ENCODE measurements at regions not wholly inside any gene's neighbourhood (a gene's known extent, or its start where the extent isn't known, plus 50 kb on each side); places are given as distances from the start of the nearest gene placed in this dataset.
"Not testable (repeated sequence)": the region's sequence is repeated elsewhere in the genome, so short reads cannot be mapped to it uniquely, and the experiment has no call there.

DNA sequence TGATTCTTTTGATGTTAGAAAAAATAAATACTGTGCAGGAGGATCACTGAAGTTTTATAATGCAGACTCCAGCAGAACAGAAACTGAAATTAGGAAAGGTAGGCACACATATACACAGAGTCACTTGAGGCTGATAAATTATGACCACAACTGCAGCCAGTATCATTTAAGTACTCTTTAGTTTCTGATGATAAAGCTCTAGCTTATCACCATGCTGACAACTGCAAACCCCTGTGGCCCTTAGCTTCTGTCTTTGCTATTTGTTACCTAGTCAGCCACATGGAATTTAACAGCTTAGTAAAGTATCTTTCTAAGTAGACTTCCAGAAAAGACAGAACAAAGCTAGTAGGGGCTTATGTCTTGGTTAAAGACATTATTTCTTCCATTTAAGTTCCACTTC is 734.8 kb upstream of the CDH6 start:
- TF ChIP-seq, protein P1, sequence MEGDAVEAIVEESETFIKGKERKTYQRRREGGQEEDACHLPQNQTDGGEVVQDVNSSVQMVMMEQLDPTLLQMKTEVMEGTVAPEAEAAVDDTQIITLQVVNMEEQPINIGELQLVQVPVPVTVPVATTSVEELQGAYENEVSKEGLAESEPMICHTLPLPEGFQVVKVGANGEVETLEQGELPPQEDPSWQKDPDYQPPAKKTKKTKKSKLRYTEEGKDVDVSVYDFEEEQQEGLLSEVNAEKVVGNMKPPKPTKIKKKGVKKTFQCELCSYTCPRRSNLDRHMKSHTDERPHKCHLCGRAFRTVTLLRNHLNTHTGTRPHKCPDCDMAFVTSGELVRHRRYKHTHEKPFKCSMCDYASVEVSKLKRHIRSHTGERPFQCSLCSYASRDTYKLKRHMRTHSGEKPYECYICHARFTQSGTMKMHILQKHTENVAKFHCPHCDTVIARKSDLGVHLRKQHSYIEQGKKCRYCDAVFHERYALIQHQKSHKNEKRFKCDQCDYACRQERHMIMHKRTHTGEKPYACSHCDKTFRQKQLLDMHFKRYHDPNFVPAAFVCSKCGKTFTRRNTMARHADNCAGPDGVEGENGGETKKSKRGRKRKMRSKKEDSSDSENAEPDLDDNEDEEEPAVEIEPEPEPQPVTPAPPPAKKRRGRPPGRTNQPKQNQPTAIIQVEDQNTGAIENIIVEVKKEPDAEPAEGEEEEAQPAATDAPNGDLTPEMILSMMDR (IDR thresholded peaks at IDR 0.05; ENCODE audit: low read depth, low read length): no peak
- Histone ChIP-seq H3K4me1 (ENCODE audit: low read depth) (peaks cover 6% of the 10 kb centered on the region), H3K9me3 (ENCODE audit: low read depth) (no peaks in the 10 kb centered on the region), H3K36me3 (no peaks in the 10 kb centered on the region), H3K4me3 (no peak overlapping the region), H3K27ac (no peak overlapping the region), H3K27me3 (no peaks in the 10 kb centered on the region)
- peak in 1 of 2 donors; percentile 60 for DNase-seq (ENCODE audit: low read depth in 1 of 2, low spot score in 1 of 2)

GRCh38 chr5:30455484-30455883 is 738.0 kb upstream of the CDH6 start:
- not testable (repeated sequence) for H3K4me3 ChIP-seq; H3K27ac ChIP-seq; DNase-seq (ENCODE audit: low read depth in 1 of 2, low spot score in 1 of 2)

GRCh38 chr5:30453168-30453567 is 740.3 kb upstream of the CDH6 start:
- H3K9me3 ChIP-seq (ENCODE audit: low read depth): no peaks in the 10 kb centered on the region
- no peak overlapping the region for H3K4me3 ChIP-seq
- no peaks in the 10 kb centered on the region for H3K36me3 ChIP-seq
- no peak overlapping the region for H3K27ac ChIP-seq
- H3K27me3 ChIP-seq: no peaks in the 10 kb centered on the region
- H3K4me1 ChIP-seq (ENCODE audit: low read depth): no peaks in the 10 kb centered on the region
- TF ChIP-seq, protein P1 (IDR thresholded peaks at IDR 0.05; ENCODE audit: low read depth, low read length): no peak
- DNase-seq (ENCODE audit: low read depth in 1 of 2, low spot score in 1 of 2): no peak

More at GRCh38 chr5:30455484-30455883, 738.0 kb upstream of the CDH6 start:
- H3K27me3 ChIP-seq; H3K4me1 ChIP-seq (ENCODE audit: low read depth); H3K9me3 ChIP-seq (ENCODE audit: low read depth); H3K36me3 ChIP-seq: not testable (repeated sequence)

DNA sequence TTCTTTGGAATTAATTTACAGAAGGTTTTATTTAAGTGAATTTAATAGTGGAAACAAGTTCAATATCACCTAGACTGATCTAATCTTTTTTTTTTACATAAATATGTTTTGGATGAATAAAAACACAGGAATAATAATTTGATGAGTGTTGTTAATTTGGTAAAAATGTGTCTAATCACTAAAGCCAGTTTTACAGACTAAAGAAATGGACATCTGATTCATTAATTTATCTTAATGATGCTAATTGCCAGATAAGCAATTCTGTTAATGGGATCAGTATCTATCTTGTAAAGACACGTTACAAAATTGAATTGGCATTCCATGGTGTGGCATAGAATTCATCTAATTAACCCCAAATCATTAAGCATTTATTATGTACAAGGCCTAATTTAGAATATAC is 743.3 kb upstream of the CDH6 start:
- H3K9me3 ChIP-seq (ENCODE audit: low read depth): no peaks in the 10 kb centered on the region
- no peaks in the 10 kb centered on the region for H3K36me3 ChIP-seq
- H3K4me1 ChIP-seq (ENCODE audit: low read depth): no peaks in the 10 kb centered on the region
- H3K4me3 ChIP-seq: no peak overlapping the region
- no peaks in the 10 kb centered on the region for H3K27me3 ChIP-seq
- no peak overlapping the region for H3K27ac ChIP-seq
- DNase-seq (ENCODE audit: low read depth in 1 of 2, low spot score in 1 of 2): no peak
- TF ChIP-seq, protein P1 (IDR thresholded peaks at IDR 0.05; ENCODE audit: low read depth, low read length): no peak

GRCh38 chr5:30447431-30447830 is 746.1 kb upstream of the CDH6 start:
- no peak for DNase-seq (ENCODE audit: low read depth in 1 of 2, low spot score in 1 of 2)
- TF ChIP-seq, protein P1 (IDR thresholded peaks at IDR 0.05; ENCODE audit: low read depth, low read length): no peak
- Histone ChIP-seq H3K4me1 (ENCODE audit: low read depth) (no peaks in the 10 kb centered on the region), H3K9me3 (ENCODE audit: low read depth) (no peaks in the 10 kb centered on the region), H3K4me3 (no peak overlapping the region), H3K36me3 (no peaks in the 10 kb centered on the region), H3K27ac (no peak overlapping the region), H3K27me3 (no peaks in the 10 kb centered on the region)

DNA sequence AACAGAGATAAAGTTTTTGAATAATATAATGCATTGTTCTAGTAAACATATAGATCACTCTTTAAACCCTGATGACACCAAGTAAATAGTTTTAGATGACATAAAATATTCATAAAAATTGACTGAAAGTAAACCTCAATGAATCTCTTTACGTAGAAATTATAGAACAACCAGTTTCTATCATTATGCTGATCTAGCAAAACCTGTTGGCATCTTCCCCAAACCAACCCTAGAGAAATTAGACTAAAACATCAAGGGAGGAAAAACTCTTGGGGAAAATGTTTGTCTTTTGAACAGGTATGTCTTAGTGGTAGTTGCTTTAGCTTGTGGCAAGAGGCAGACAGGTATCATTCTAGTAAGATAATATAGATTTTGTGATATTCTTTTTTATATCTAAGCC is 747.0 kb upstream of the CDH6 start:
- no peak for DNase-seq (ENCODE audit: low read depth in 1 of 2, low spot score in 1 of 2)
- Histone ChIP-seq H3K27ac (no peak overlapping the region), H3K36me3 (no peaks in the 10 kb centered on the region), H3K27me3 (no peaks in the 10 kb centered on the region), H3K9me3 (ENCODE audit: low read depth) (no peaks in the 10 kb centered on the region), H3K4me1 (ENCODE audit: low read depth) (no peaks in the 10 kb centered on the region), H3K4me3 (no peak overlapping the region)
- TF ChIP-seq, protein P1 (IDR thresholded peaks at IDR 0.05; ENCODE audit: low read depth, low read length): no peak

Data from cardiac muscle cell (in vitro differentiated cells and primary cell).